ENCODE measurements at regions not wholly inside any gene's neighbourhood (a gene's known extent, or its start where the extent isn't known, plus 50 kb on each side); places are given as distances from the start of the nearest gene placed in this dataset.

DNA sequence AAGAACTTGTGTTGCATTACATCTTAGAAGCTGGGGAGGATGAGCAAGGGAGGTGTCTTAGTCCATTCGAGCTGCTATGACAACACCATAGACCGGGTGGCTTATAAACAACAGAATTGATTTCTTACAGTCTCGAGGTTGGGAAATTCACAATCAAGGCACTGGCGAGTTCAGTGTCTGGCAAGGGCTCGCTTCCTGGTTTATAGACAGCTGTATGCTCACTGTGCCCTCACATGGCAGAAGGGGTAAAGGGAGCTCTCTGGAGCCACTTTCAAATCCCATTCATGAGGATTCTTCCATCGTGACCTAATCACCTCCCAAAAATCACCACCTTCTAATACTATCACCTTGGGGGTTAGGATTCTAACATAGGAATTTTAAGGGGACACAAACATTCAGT is 150.0 kb upstream of the NECTIN1 start (continued):
- TF ChIP-seq, protein P1, sequence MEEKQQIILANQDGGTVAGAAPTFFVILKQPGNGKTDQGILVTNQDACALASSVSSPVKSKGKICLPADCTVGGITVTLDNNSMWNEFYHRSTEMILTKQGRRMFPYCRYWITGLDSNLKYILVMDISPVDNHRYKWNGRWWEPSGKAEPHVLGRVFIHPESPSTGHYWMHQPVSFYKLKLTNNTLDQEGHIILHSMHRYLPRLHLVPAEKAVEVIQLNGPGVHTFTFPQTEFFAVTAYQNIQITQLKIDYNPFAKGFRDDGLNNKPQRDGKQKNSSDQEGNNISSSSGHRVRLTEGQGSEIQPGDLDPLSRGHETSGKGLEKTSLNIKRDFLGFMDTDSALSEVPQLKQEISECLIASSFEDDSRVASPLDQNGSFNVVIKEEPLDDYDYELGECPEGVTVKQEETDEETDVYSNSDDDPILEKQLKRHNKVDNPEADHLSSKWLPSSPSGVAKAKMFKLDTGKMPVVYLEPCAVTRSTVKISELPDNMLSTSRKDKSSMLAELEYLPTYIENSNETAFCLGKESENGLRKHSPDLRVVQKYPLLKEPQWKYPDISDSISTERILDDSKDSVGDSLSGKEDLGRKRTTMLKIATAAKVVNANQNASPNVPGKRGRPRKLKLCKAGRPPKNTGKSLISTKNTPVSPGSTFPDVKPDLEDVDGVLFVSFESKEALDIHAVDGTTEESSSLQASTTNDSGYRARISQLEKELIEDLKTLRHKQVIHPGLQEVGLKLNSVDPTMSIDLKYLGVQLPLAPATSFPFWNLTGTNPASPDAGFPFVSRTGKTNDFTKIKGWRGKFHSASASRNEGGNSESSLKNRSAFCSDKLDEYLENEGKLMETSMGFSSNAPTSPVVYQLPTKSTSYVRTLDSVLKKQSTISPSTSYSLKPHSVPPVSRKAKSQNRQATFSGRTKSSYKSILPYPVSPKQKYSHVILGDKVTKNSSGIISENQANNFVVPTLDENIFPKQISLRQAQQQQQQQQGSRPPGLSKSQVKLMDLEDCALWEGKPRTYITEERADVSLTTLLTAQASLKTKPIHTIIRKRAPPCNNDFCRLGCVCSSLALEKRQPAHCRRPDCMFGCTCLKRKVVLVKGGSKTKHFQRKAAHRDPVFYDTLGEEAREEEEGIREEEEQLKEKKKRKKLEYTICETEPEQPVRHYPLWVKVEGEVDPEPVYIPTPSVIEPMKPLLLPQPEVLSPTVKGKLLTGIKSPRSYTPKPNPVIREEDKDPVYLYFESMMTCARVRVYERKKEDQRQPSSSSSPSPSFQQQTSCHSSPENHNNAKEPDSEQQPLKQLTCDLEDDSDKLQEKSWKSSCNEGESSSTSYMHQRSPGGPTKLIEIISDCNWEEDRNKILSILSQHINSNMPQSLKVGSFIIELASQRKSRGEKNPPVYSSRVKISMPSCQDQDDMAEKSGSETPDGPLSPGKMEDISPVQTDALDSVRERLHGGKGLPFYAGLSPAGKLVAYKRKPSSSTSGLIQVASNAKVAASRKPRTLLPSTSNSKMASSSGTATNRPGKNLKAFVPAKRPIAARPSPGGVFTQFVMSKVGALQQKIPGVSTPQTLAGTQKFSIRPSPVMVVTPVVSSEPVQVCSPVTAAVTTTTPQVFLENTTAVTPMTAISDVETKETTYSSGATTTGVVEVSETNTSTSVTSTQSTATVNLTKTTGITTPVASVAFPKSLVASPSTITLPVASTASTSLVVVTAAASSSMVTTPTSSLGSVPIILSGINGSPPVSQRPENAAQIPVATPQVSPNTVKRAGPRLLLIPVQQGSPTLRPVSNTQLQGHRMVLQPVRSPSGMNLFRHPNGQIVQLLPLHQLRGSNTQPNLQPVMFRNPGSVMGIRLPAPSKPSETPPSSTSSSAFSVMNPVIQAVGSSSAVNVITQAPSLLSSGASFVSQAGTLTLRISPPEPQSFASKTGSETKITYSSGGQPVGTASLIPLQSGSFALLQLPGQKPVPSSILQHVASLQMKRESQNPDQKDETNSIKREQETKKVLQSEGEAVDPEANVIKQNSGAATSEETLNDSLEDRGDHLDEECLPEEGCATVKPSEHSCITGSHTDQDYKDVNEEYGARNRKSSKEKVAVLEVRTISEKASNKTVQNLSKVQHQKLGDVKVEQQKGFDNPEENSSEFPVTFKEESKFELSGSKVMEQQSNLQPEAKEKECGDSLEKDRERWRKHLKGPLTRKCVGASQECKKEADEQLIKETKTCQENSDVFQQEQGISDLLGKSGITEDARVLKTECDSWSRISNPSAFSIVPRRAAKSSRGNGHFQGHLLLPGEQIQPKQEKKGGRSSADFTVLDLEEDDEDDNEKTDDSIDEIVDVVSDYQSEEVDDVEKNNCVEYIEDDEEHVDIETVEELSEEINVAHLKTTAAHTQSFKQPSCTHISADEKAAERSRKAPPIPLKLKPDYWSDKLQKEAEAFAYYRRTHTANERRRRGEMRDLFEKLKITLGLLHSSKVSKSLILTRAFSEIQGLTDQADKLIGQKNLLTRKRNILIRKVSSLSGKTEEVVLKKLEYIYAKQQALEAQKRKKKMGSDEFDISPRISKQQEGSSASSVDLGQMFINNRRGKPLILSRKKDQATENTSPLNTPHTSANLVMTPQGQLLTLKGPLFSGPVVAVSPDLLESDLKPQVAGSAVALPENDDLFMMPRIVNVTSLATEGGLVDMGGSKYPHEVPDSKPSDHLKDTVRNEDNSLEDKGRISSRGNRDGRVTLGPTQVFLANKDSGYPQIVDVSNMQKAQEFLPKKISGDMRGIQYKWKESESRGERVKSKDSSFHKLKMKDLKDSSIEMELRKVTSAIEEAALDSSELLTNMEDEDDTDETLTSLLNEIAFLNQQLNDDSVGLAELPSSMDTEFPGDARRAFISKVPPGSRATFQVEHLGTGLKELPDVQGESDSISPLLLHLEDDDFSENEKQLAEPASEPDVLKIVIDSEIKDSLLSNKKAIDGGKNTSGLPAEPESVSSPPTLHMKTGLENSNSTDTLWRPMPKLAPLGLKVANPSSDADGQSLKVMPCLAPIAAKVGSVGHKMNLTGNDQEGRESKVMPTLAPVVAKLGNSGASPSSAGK (IDR thresholded peaks at IDR 0.05) = no peak
- TF ChIP-seq BHLHE40 (IDR thresholded peaks at IDR 0.05; ENCODE audit: low read length) (no peak), ZNF511 (CRISPR knock-in tag; IDR thresholded peaks at IDR 0.05) (no peak)
- TF ChIP-seq, protein P2, sequence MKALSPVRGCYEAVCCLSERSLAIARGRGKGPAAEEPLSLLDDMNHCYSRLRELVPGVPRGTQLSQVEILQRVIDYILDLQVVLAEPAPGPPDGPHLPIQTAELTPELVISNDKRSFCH (CRISPR knock-in tag; IDR thresholded peaks at IDR 0.05) = no peak
- TF ChIP-seq, protein P2 (tag; IDR thresholded peaks at IDR 0.05) = no peak

Measured in K562 (cell line).